Ishikawa (cell line): ENCODE measurements at regions not wholly inside any gene's neighbourhood (a gene's known extent, or its start where the extent isn't known, plus 50 kb on each side); places are given as distances from the start of the nearest gene placed in this dataset.
A peak's percentile ranks its signal among the peaks of the same experiment; 100 is the strongest.

Experiments
- CEBPB ChIP-seq: IDR thresholded peaks from 2 replicates; pipeline ENCODE4 v1.6.1; 2012
- CREB1 ChIP-seq: IDR thresholded peaks from 2 replicates; pipeline ENCODE4 v1.6.1; 2012; ENCODE audit warnings: low read depth
- EGR1 ChIP-seq: IDR thresholded peaks from 2 replicates; pipeline ENCODE4 v1.6.1; 2012
- EP300 ChIP-seq: IDR thresholded peaks from 2 replicates; pipeline ENCODE4 v1.6.1; 2012; ENCODE audit warnings: borderline replicate concordance
- FOXM1 ChIP-seq: IDR thresholded peaks from 2 replicates; pipeline ENCODE4 v1.6.1; 2012; ENCODE audit warnings: low read depth, borderline replicate concordance
- MAX ChIP-seq: IDR thresholded peaks from 2 replicates; pipeline ENCODE4 v1.6.1; 2012
- NFIC ChIP-seq: IDR thresholded peaks from 2 replicates; pipeline ENCODE4 v1.6.1; 2012
- RAD21 ChIP-seq: IDR thresholded peaks from 2 replicates; pipeline ENCODE4 v1.6.1; 2012; ENCODE audit warnings: low read depth
- REST ChIP-seq: IDR thresholded peaks from 2 replicates; pipeline ENCODE4 v1.6.1; 2012; ENCODE audit warnings: low read depth, mild to moderate bottlenecking
- TAF1 ChIP-seq: IDR thresholded peaks from 2 replicates; pipeline ENCODE4 v1.6.1; 2012; ENCODE audit warnings: low read depth, mild to moderate bottlenecking
- TCF12 ChIP-seq: IDR thresholded peaks from 2 replicates; pipeline ENCODE4 v1.6.1; 2012; ENCODE audit warnings: low read depth
- TEAD4 ChIP-seq: IDR thresholded peaks from 2 replicates; pipeline ENCODE4 v1.6.1; 2012
- USF1 ChIP-seq: IDR thresholded peaks from 2 replicates; pipeline ENCODE4 v1.6.1; 2012
- YY1 ChIP-seq: IDR thresholded peaks from 2 replicates; pipeline ENCODE4 v1.6.1; 2012; ENCODE audit warnings: low read depth
- ZBTB7A ChIP-seq: IDR thresholded peaks from 2 replicates; pipeline ENCODE4 v1.6.1; 2012; ENCODE audit warnings: low read depth

- TF ChIP-seq CEBPB: no peak
- no peak for TF ChIP-seq TAF1
- peak; percentile 40 for TF ChIP-seq RAD21
- TF ChIP-seq FOXM1: no peak
- 0 out of 2 replicates have a peak, but pooled peaks have one; percentile 20 for TF ChIP-seq NFIC
- no peak for TF ChIP-seq CREB1
Observed at GRCh38 chr14:35944847-35945246, 118.7 kb downstream of the BRMS1L start.

- no peak for TF ChIP-seq CEBPB
Observed at GRCh38 chr14:35940291-35940690, 114.2 kb downstream of the BRMS1L start.

- TF ChIP-seq EGR1: no peak
- no peak for TF ChIP-seq ZBTB7A
- TF ChIP-seq REST: no peak
- no peak for TF ChIP-seq TEAD4
- TF ChIP-seq TCF12: no peak
- no peak for TF ChIP-seq MAX
- TF ChIP-seq CREB1: no peak
- no peak for TF ChIP-seq YY1
- no peak for TF ChIP-seq EP300
- no peak for TF ChIP-seq FOXM1
- no peak for TF ChIP-seq RAD21
- no peak for TF ChIP-seq CEBPB
- no peak for TF ChIP-seq NFIC
- TF ChIP-seq TAF1: no peak
- TF ChIP-seq USF1: no peak
Observed at GRCh38 chr14:35938770-35939169, 112.6 kb downstream of the BRMS1L start.

- TF ChIP-seq RAD21 (no peak), CREB1 (no peak), TEAD4 (no peak)
Observed at GRCh38 chr14:35934499-35934898, 108.4 kb downstream of the BRMS1L start.

- TF ChIP-seq EGR1 (no peak), CREB1 (no peak), MAX (no peak), REST (no peak), NFIC (no peak), CEBPB (no peak), EP300 (no peak), TAF1 (no peak), USF1 (no peak), RAD21 (no peak), YY1 (no peak), ZBTB7A (no peak), TEAD4 (no peak), TCF12 (no peak), FOXM1 (no peak)
Observed at GRCh38 chr14:35932659-35933159, 106.6 kb downstream of the BRMS1L start.

GRCh38 chr14:35932136-35932535 is 106.0 kb downstream of the BRMS1L start:
- TF ChIP-seq CREB1 (no peak), CEBPB (no peak), NFIC (no peak), EP300 (no peak), USF1 (no peak), TEAD4 (no peak), EGR1 (no peak), YY1 (no peak), TCF12 (no peak), REST (no peak), ZBTB7A (no peak), TAF1 (no peak), RAD21 (no peak)
